GM19438 (cell line): ENCODE measurements at regions not wholly inside any gene's neighbourhood (a gene's known extent, or its start where the extent isn't known, plus 50 kb on each side); places are given as distances from the start of the nearest gene placed in this dataset.

Source experiments
- ATAC-seq: cut with Tn5 transposase; IDR thresholded peaks from one replicate; pipeline ENCODE4 v1.9.1; 2021; ENCODE audit warnings: low read depth; ENCODE audit not compliant: unreplicated experiment

GRCh38 chr2:157938556-157938955, 62.4 kb upstream of the ACVR1 start:
- no peak for ATAC-seq

GRCh38 chr2:157936406-157936805, 60.3 kb upstream of the ACVR1 start:
- no peak for ATAC-seq

GRCh38 chr2:157935378-157935906, 59.3 kb upstream of the ACVR1 start:
- no peak for ATAC-seq

- no peak for ATAC-seq
Measured at GRCh38 chr2:157934684-157935377, 58.7 kb upstream of the ACVR1 start.

GRCh38 chr2:157933160-157933920, 57.2 kb upstream of the ACVR1 start:
- ATAC-seq, result no peak

- no peak for ATAC-seq
Measured at GRCh38 chr2:157932480-157933159, 56.5 kb upstream of the ACVR1 start.

GRCh38 chr2:157931542-157931941, 55.4 kb upstream of the ACVR1 start:
- no peak for ATAC-seq

GRCh38 chr2:157930728-157931127, 54.6 kb upstream of the ACVR1 start:
- ATAC-seq, result no peak

GRCh38 chr2:157929871-157930667, 53.9 kb upstream of the ACVR1 start:
- ATAC-seq, result no peak

- ATAC-seq, result no peak
Measured at GRCh38 chr2:157928372-157928771, 52.2 kb upstream of the ACVR1 start.

- ATAC-seq, result no peak
Measured at GRCh38 chr2:157927155-157927554, 51.0 kb upstream of the ACVR1 start.
